IPS-20b (cell line): ENCODE measurements at regions not wholly inside any gene's neighbourhood (a gene's known extent, or its start where the extent isn't known, plus 50 kb on each side); places are given as distances from the start of the nearest gene placed in this dataset.

ENCODE experiments used
- H3K27ac ChIP-seq: one replicate; pipeline ENCODE4 v1.5.1; 2013; ENCODE audit warnings: low read length
- H3K27me3 ChIP-seq: 2 replicates; pipeline ENCODE4 v1.6.1; 2013; ENCODE audit warnings: mild to moderate bottlenecking, low read length, inconsistent platforms; ENCODE audit not compliant: insufficient read depth
- H3K36me3 ChIP-seq: 2 replicates; pipeline ENCODE4 v1.6.1; 2013; ENCODE audit warnings: low read depth, mild to moderate bottlenecking, inconsistent platforms, low read length, moderate library complexity; ENCODE audit not compliant: insufficient read depth
- H3K4me1 ChIP-seq: 2 replicates; pipeline ENCODE4 v1.6.1; 2013; ENCODE audit warnings: mild to moderate bottlenecking, control low read depth, inconsistent platforms, low read length, moderate library complexity; ENCODE audit not compliant: insufficient read depth
- H3K4me3 ChIP-seq: 2 replicates; pipeline ENCODE4 v1.5.1; 2013; ENCODE audit warnings: mild to moderate bottlenecking, low read length, inconsistent platforms
- H3K9ac ChIP-seq: 2 replicates; pipeline ENCODE4 v1.6.1; 2013; ENCODE audit warnings: low read depth, mild to moderate bottlenecking, inconsistent platforms, low read length, moderate library complexity
- H3K9me3 ChIP-seq: 2 replicates; pipeline ENCODE4 v1.6.1; 2013; ENCODE audit warnings: mild to moderate bottlenecking, low read depth, low read length, inconsistent platforms; ENCODE audit not compliant: insufficient read depth

GRCh38 chr7:52473756-52474155 lies 561.7 kb upstream of the POM121L12 start:
- Histone ChIP-seq H3K9ac (no peak overlapping the region), H3K27me3 (no peaks in the 10 kb centered on the region), H3K36me3 (no peaks in the 10 kb centered on the region)

DNA sequence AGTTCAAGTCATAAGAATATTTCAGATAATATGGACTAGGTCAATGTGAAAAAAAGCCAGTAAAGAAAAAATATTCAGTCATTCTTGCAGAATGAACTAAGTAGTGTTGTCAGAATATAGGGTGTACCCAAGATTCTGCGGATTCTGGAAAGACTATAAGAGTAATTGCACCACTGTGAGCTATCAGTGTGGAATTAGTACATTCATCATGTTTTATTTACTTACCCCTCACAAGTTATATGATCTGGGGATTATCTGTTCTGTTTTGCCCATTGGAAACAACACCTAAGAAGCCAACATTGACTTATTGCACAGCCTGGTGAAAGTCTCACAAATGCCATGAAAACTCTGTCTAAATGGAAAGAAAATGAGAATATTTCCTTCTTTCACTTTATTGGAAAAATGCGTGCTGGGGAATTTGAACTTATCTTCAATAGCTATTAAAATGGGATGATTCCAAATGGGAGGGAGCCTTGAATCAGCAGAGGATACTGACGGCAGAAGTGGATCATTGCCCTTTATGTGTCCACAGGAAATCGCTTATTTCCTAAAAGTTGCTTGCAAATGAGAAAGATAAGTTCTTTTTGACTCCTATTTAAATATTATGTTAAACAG lies 563.3 kb upstream of the POM121L12 start:
- Histone ChIP-seq H3K36me3 (no peaks in the 10 kb centered on the region), H3K4me3 (no peak overlapping the region), H3K9ac (no peak overlapping the region), H3K27ac (no peak overlapping the region), H3K9me3 (no peaks in the 10 kb centered on the region), H3K27me3 (no peaks in the 10 kb centered on the region), H3K4me1 (no peaks in the 10 kb centered on the region)

More at GRCh38 chr7:52473756-52474155, 561.7 kb upstream of the POM121L12 start:
- Histone ChIP-seq H3K4me3 (no peak overlapping the region), H3K9me3 (no peaks in the 10 kb centered on the region), H3K4me1 (peaks cover 4% of the 10 kb centered on the region; the same call in 1 of the 2 replicates), H3K27ac (no peak overlapping the region)

DNA sequence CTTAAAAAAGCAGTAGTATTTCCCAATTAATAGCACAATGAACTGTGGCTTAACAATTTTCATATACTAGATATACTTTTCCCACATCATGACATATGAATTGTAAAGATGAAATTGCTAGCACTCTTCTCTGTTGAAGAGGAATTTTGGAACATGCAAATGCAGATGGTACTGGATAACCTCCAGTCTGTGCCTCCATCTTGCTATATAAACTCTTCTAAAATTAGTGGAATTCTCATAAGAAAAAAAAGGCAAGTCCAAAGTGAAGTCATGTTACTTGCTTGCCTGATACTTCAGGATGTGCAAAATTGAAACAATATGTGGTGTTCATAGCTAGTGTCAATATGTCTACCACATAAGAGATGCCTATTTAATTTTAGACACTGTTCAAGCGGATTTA lies 570.2 kb upstream of the POM121L12 start:
- Histone ChIP-seq H3K36me3 (no peaks in the 10 kb centered on the region), H3K4me3 (no peak overlapping the region)

GRCh38 chr7:52463341-52463740 lies 572.1 kb upstream of the POM121L12 start:
- Histone ChIP-seq H3K27ac (no peak overlapping the region), H3K4me3 (no peak overlapping the region), H3K9me3 (no peaks in the 10 kb centered on the region), H3K36me3 (no peaks in the 10 kb centered on the region), H3K9ac (no peak overlapping the region), H3K4me1 (no peaks in the 10 kb centered on the region), H3K27me3 (no peaks in the 10 kb centered on the region)

More for the DNA sequence above, 570.2 kb upstream of the POM121L12 start:
- H3K4me1 ChIP-seq: no peaks in the 10 kb centered on the region
- H3K9ac ChIP-seq: no peak overlapping the region
- H3K9me3 ChIP-seq: no peaks in the 10 kb centered on the region
- H3K27ac ChIP-seq: no peak overlapping the region
- no peaks in the 10 kb centered on the region for H3K27me3 ChIP-seq

- H3K9ac ChIP-seq: no peak overlapping the region
- H3K36me3 ChIP-seq: no peaks in the 10 kb centered on the region
- H3K27ac ChIP-seq: no peak overlapping the region
- H3K4me3 ChIP-seq: no peak overlapping the region
- H3K9me3 ChIP-seq: no peaks in the 10 kb centered on the region
- H3K27me3 ChIP-seq: no peaks in the 10 kb centered on the region
- H3K4me1 ChIP-seq: no peaks in the 10 kb centered on the region
Measured at GRCh38 chr7:52462474-52462873, 573.0 kb upstream of the POM121L12 start.

DNA sequence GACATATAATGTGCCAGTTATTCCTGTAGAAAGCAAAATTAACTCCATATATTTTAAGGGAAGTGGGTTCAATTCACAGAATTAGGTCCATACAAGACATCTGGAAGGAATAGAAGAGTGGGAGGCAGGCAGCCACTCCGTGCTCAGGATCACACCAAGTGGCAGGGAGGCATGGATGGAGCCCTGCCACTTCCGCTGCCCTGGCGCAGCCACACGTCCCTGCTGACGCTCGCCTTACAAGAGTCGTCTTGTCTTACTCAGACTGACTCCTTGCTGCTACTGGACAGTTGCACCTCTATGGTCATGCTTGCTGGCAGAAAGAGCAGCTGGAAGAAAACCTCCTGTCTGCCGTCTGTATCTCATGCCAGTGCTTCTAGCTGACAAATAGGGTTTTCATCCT lies 579.9 kb upstream of the POM121L12 start:
- Histone ChIP-seq H3K9ac (no peak overlapping the region), H3K27ac (no peak overlapping the region), H3K4me3 (no peak overlapping the region), H3K27me3 (no peaks in the 10 kb centered on the region), H3K9me3 (no peaks in the 10 kb centered on the region), H3K36me3 (no peaks in the 10 kb centered on the region), H3K4me1 (no peaks in the 10 kb centered on the region)

- no peak overlapping the region for H3K27ac ChIP-seq
- no peaks in the 10 kb centered on the region for H3K27me3 ChIP-seq
- H3K9ac ChIP-seq: no peak overlapping the region
- no peaks in the 10 kb centered on the region for H3K36me3 ChIP-seq
- no peak overlapping the region for H3K4me3 ChIP-seq
- H3K4me1 ChIP-seq: peaks cover 7% of the 10 kb centered on the region; the same call in 1 of the 2 replicates
- H3K9me3 ChIP-seq: no peaks in the 10 kb centered on the region
Measured at GRCh38 chr7:52450816-52451215, 584.6 kb upstream of the POM121L12 start.

- H3K4me3 ChIP-seq: no peak overlapping the region
- no peaks in the 10 kb centered on the region for H3K9me3 ChIP-seq
- H3K9ac ChIP-seq: no peak overlapping the region
- H3K4me1 ChIP-seq: peaks cover 7% of the 10 kb centered on the region; the same call in 1 of the 2 replicates
- H3K27me3 ChIP-seq: no peaks in the 10 kb centered on the region
- H3K27ac ChIP-seq: no peak overlapping the region
- H3K36me3 ChIP-seq: no peaks in the 10 kb centered on the region
Measured at GRCh38 chr7:52447581-52448180, 587.8 kb upstream of the POM121L12 start.

DNA sequence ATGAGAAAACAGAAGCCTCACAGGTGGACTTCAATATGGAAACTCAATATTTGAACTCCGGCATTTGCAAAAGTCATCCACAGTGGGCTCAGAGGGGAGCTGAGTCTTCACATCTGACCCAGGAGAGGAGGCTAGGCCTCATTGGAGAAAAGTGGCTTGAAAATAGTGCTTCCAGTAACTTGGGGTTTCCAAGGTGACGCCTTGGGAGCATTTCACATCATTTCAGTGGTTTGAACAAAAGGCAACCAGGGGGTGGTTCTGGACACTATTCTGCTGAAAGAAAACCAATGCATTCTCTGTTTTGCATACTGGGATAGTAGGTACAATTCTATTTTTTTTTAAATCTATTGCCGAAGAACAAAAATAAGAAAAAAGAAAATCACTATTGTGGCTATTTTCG lies 599.2 kb upstream of the POM121L12 start:
- H3K9me3 ChIP-seq: no peaks in the 10 kb centered on the region
- no peak overlapping the region for H3K9ac ChIP-seq
- no peaks in the 10 kb centered on the region for H3K4me1 ChIP-seq
- no peaks in the 10 kb centered on the region for H3K27me3 ChIP-seq
- H3K36me3 ChIP-seq: no peaks in the 10 kb centered on the region
- H3K27ac ChIP-seq: no peak overlapping the region
- no peak overlapping the region for H3K4me3 ChIP-seq

DNA sequence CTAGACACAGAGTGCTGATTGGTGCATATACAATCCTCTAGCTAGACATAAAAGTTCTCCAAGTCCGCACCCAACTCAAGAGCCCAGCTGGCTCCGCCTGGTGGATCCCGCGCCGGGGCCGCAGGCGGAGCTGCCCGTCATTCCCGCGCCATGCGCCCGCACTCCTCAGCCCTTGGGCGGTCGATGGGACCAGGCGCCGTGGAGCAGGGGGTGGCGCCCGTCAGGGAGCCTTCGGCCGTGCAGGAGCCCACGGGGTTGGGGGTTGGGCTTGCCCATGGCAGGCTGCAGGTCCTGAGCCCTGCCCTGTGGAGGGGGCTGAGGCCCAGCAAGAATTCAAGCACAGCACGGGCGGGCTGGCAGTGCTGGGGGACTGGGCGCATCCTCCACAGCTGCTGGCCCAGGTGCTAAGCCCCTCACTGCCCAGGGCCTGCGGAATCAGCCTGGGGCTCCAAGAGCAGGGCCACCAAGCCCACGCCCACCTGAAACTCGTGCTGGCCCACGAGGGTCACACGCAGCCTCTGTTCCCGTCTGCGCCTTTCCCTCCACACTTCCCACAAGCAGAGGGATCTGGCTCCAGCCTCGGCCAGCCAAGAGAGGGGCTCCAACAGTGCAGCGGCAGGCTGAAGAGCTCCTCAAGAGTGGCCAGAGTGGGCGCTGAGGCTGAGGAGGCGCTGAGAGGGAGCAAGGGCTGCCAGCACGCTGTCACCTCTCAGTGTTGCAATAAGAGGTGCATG lies 604.2 kb upstream of the POM121L12 start:
- Histone ChIP-seq H3K27me3 (no peaks in the 10 kb centered on the region), H3K4me1 (no peaks in the 10 kb centered on the region), H3K27ac (no peak overlapping the region), H3K36me3 (no peaks in the 10 kb centered on the region), H3K4me3 (no peak overlapping the region), H3K9me3 (0 out of 2 replicates have a peak, but pooled peaks cover 5% of the 10 kb centered on the region), H3K9ac (no peak overlapping the region)

DNA sequence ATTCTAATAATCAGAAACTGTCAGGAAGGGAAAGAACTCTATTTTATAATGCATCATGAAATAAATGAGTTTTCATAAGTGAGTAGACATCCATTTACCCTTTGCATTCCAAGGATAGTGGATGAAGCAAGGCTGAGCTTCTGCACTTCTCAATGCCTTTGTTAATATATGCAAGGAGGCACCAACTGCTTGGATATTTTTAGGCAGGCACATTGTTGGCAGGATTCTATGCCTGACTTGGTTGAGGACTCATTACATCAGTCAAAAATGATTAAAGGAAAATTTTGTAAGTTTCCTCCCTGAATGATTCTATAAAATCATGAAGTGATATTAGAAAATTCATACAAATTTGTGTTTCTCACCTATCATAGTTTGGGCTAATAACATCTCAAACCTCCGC lies 612.2 kb upstream of the POM121L12 start:
- H3K9ac ChIP-seq: no peak overlapping the region
- H3K9me3 ChIP-seq: no peaks in the 10 kb centered on the region
- H3K27me3 ChIP-seq: no peaks in the 10 kb centered on the region
- no peak overlapping the region for H3K4me3 ChIP-seq
- H3K27ac ChIP-seq: no peak overlapping the region
- H3K4me1 ChIP-seq: no peaks in the 10 kb centered on the region
- no peaks in the 10 kb centered on the region for H3K36me3 ChIP-seq

DNA sequence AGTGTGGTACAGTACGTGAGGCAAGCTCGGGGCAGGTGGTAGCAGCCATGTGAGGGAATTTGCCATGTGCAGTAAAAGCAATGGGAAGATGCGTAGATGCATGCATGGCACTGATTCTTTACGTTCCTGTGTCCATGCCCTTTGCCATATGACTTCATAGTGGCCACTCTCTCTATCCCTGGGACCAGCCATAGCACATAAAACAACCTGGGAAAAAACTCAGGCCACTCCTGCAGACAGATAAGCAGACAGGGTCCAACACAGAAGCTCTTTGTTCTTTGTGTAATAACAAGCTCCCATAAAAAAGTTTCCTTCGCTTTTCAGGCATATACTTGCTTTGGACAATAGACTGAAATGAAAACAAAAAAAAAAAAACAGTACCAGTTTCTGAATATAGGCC lies 622.4 kb upstream of the POM121L12 start:
- no peak overlapping the region for H3K4me3 ChIP-seq
- no peaks in the 10 kb centered on the region for H3K36me3 ChIP-seq
- H3K27me3 ChIP-seq: no peaks in the 10 kb centered on the region
- H3K9me3 ChIP-seq: no peaks in the 10 kb centered on the region; the same call in 1 of the 2 replicates
- H3K27ac ChIP-seq: no peak overlapping the region
- H3K9ac ChIP-seq: no peak overlapping the region
- no peaks in the 10 kb centered on the region for H3K4me1 ChIP-seq
